Cardiac septum (tissue), 1 donor: ENCODE measurements at regions not wholly inside any gene's neighbourhood (a gene's known extent, or its start where the extent isn't known, plus 50 kb on each side); places are given as distances from the start of the nearest gene placed in this dataset.

Experiments used
- DNase-seq: peaks from one replicate; pipeline ENCODE4 v3.0.0-alpha.2; 2020; ENCODE audit warnings: low spot score
- intact Hi-C: fragments of 100-400 bp; cut with DNase I; formaldehyde crosslinking; loops from one replicate; pipeline ENCODE4 v1.14.0; 2022
- donor health status: DM: no; HTN: no; CAD: no.

- intact Hi-C loops: no loop called here
- no peak for DNase-seq
These were observed 355.3 kb downstream of the FGFR2 start for GRCh38 chr10:121242741-121243608.

GRCh38 chr10:121243609-121244241 lies 354.5 kb downstream of the FGFR2 start:
- DNase-seq: no peak
- intact Hi-C loops: no loop called here

- intact Hi-C loops: no loop called here
- no peak for DNase-seq
These were observed 353.4 kb downstream of the FGFR2 start for GRCh38 chr10:121244818-121245217.

- intact Hi-C loops: no loop called here
- DNase-seq: no peak
These were observed 352.5 kb downstream of the FGFR2 start for GRCh38 chr10:121245754-121246153.

GRCh38 chr10:121248266-121248665 lies 350.0 kb downstream of the FGFR2 start:
- DNase-seq: no peak
- intact Hi-C loops: no loop called here

- DNase-seq: no peak
- intact Hi-C loops: no loop called here
These were observed 347.1 kb downstream of the FGFR2 start for GRCh38 chr10:121250995-121251764.

GRCh38 chr10:121252756-121253155 lies 345.5 kb downstream of the FGFR2 start:
- no peak for DNase-seq
- intact Hi-C loops: no loop called here

- no peak for DNase-seq
- intact Hi-C loops: no loop called here
These were observed 337.9 kb downstream of the FGFR2 start for GRCh38 chr10:121260377-121260776.

GRCh38 chr10:121261665-121262064 lies 336.6 kb downstream of the FGFR2 start:
- DNase-seq: no peak
- intact Hi-C loops: no loop called here

GRCh38 chr10:121262774-121263430 lies 335.3 kb downstream of the FGFR2 start:
- intact Hi-C loops: no loop called here
- DNase-seq: no peak

- intact Hi-C loops: no loop called here
- no peak for DNase-seq
These were observed 334.8 kb downstream of the FGFR2 start for GRCh38 chr10:121263431-121263783.

- intact Hi-C loops: no loop called here
- no peak for DNase-seq
These were observed 332.7 kb downstream of the FGFR2 start for GRCh38 chr10:121265360-121266123.

- DNase-seq: no peak
- intact Hi-C loops: no loop called here
These were observed 331.9 kb downstream of the FGFR2 start for GRCh38 chr10:121266370-121266769.

GRCh38 chr10:121267236-121268003 lies 330.8 kb downstream of the FGFR2 start:
- intact Hi-C loops: no loop called here
- no peak for DNase-seq

- no peak for DNase-seq
- intact Hi-C loops: no loop called here
These were observed 329.9 kb downstream of the FGFR2 start for GRCh38 chr10:121268363-121268762.

- no peak for DNase-seq
- intact Hi-C loops: no loop called here
These were observed 329.3 kb downstream of the FGFR2 start for GRCh38 chr10:121268863-121269432.

GRCh38 chr10:121270906-121271305 lies 327.3 kb downstream of the FGFR2 start:
- intact Hi-C loops: no loop called here
- no peak for DNase-seq

GRCh38 chr10:121276046-121276445 lies 322.2 kb downstream of the FGFR2 start:
- DNase-seq: no peak
- intact Hi-C loops: no loop called here
